ENCODE measurements at regions not wholly inside any gene's neighbourhood (a gene's known extent, or its start where the extent isn't known, plus 50 kb on each side); places are given as distances from the start of the nearest gene placed in this dataset.

DNA sequence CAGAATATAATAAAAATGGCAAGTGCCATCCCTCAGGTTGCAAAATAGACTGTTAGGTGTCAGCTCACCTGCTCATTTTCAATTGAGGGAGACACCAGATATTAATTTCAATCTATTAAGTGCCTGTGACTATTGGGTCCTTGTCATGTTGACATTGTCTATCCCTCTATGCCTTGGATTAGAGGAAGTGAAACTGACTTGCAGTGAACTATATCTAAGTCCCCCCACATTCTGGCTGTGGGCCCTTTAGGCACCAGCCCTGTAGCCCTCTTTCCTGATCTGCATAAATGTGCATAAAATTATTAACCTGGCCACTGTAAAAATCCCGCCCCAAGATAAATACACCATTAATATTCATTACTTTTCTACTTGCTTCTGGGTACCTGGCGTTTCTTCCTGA is 293.0 kb upstream of the CLNK start:
- TF ChIP-seq EZH2phosphoT487 (IDR thresholded peaks at IDR 0.05; ENCODE audit: borderline replicate concordance, low read depth, low read length): no peak
- TF ChIP-seq CTCF (conservative IDR thresholded peaks at IDR 0.05; ENCODE audit: low read length): no peak
